GM12878 (cell line): ENCODE measurements at regions not wholly inside any gene's neighbourhood (a gene's known extent, or its start where the extent isn't known, plus 50 kb on each side); places are given as distances from the start of the nearest gene placed in this dataset.
A peak's percentile ranks its signal among the peaks of the same experiment; 100 is the strongest.

ENCODE experiments used
- CHD2 ChIP-seq: IDR thresholded peaks from 2 replicates; pipeline ENCODE4 v1.6.1; 2011; ENCODE audit warnings: low read depth, low read length, improper control_type of control experiment, borderline replicate concordance
- EED ChIP-seq: sonication (generic); IDR thresholded peaks from 2 replicates; pipeline ENCODE4 v1.6.1; 2016; ENCODE audit warnings: antibody characterized with exemption, low read depth
- EP300 ChIP-seq, 2 experiments: fragments of 150-350 bp in 1 of 2; IDR thresholded peaks; 2 replicates each; pipeline ENCODE4 v1.6.1; 2011 to 2012; ENCODE audit warnings: low read depth in 2 of 2, low read length in 2 of 2, borderline replicate concordance in 1 of 2, improper control_type of control experiment in 1 of 2, inconsistent platforms in 1 of 2; ENCODE audit not compliant: control insufficient read depth in 1 of 2
- FOS ChIP-seq: IDR thresholded peaks from 3 replicates; pipeline ENCODE4 v1.6.1; 2011; ENCODE audit warnings: borderline replicate concordance; ENCODE audit not compliant: insufficient read length; ENCODE audit errors: extremely low read depth
- GABPA ChIP-seq: IDR thresholded peaks from 2 replicates; pipeline ENCODE4 v1.6.1; 2014; ENCODE audit warnings: antibody characterized with exemption, low read depth, mild to moderate bottlenecking, inconsistent platforms
- IKZF1 ChIP-seq: fragments of 450-650 bp; conservative IDR thresholded peaks from 2 replicates; pipeline ENCODE4 v1.6.1; 2017; ENCODE audit warnings: antibody characterized with exemption, mild to moderate bottlenecking
- NR2F1 ChIP-seq: fragments of 450-650 bp; conservative IDR thresholded peaks from 2 replicates; pipeline ENCODE4 v1.6.1; 2017; ENCODE audit warnings: mild to moderate bottlenecking
- RAD51 ChIP-seq: fragments of 450-650 bp; IDR thresholded peaks from 2 replicates; pipeline ENCODE4 v1.6.1; 2016; ENCODE audit warnings: moderate library complexity, mild to moderate bottlenecking, inconsistent platforms
- TF ChIP-seq, protein P1 (sequence below): fragments of 450-650 bp; IDR thresholded peaks from 2 replicates; pipeline ENCODE4 v1.6.1; 2016; ENCODE audit warnings: mild to moderate bottlenecking
- TF ChIP-seq, protein P2 (sequence below): IDR thresholded peaks from 2 replicates; pipeline ENCODE4 v1.6.1; 2012; ENCODE audit warnings: mild to moderate bottlenecking, low read depth, low read length
- TF ChIP-seq, protein P3 (sequence below): fragments of 450-650 bp; IDR thresholded peaks from 2 replicates; pipeline ENCODE4 v1.6.1; 2017; ENCODE audit warnings: borderline replicate concordance
- TF ChIP-seq, protein P4 (sequence below): fragments of 450-650 bp; IDR thresholded peaks from 2 replicates; pipeline ENCODE4 v1.6.1; 2017; ENCODE audit warnings: low read depth, mild to moderate bottlenecking, moderate library complexity
- TF ChIP-seq, protein P5 (sequence below): fragments of 450-650 bp; IDR thresholded peaks from 2 replicates; pipeline ENCODE4 v1.6.1; 2017; ENCODE audit warnings: antibody characterized with exemption, mild to moderate bottlenecking, moderate library complexity

DNA sequence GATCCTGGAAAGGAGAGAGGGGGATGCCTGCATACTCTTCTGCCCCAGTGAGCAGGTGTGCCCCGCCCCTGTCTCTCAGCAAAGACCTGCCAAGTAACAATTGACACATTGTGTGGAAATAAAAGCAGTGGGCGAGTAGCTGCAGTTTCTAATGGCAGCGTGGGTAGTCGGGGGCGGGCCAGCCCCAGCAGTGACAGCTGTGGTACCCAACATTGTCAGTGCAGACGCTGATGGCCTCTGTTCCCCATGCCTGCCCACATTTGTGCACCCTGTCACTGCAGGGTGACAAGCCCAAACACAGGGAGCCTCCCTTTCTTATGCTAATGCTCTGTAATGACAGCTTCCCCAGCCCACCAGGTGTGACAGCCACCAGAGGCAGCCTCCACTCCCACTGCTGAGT is 491.7 kb downstream of the DHX35 start (continued):
- TF ChIP-seq NR2F1: no peak
- peak; percentile 3; the same call in 1 of the 2 replicates for TF ChIP-seq IKZF1
- TF ChIP-seq, protein P1, sequence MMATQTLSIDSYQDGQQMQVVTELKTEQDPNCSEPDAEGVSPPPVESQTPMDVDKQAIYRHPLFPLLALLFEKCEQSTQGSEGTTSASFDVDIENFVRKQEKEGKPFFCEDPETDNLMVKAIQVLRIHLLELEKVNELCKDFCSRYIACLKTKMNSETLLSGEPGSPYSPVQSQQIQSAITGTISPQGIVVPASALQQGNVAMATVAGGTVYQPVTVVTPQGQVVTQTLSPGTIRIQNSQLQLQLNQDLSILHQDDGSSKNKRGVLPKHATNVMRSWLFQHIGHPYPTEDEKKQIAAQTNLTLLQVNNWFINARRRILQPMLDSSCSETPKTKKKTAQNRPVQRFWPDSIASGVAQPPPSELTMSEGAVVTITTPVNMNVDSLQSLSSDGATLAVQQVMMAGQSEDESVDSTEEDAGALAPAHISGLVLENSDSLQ: 0 out of 2 replicates have a peak, but pooled peaks have one; percentile 19
- no peak for TF ChIP-seq EED
- no peak for TF ChIP-seq RAD51
- TF ChIP-seq, protein P2, sequence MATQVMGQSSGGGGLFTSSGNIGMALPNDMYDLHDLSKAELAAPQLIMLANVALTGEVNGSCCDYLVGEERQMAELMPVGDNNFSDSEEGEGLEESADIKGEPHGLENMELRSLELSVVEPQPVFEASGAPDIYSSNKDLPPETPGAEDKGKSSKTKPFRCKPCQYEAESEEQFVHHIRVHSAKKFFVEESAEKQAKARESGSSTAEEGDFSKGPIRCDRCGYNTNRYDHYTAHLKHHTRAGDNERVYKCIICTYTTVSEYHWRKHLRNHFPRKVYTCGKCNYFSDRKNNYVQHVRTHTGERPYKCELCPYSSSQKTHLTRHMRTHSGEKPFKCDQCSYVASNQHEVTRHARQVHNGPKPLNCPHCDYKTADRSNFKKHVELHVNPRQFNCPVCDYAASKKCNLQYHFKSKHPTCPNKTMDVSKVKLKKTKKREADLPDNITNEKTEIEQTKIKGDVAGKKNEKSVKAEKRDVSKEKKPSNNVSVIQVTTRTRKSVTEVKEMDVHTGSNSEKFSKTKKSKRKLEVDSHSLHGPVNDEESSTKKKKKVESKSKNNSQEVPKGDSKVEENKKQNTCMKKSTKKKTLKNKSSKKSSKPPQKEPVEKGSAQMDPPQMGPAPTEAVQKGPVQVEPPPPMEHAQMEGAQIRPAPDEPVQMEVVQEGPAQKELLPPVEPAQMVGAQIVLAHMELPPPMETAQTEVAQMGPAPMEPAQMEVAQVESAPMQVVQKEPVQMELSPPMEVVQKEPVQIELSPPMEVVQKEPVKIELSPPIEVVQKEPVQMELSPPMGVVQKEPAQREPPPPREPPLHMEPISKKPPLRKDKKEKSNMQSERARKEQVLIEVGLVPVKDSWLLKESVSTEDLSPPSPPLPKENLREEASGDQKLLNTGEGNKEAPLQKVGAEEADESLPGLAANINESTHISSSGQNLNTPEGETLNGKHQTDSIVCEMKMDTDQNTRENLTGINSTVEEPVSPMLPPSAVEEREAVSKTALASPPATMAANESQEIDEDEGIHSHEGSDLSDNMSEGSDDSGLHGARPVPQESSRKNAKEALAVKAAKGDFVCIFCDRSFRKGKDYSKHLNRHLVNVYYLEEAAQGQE: no peak
- no peak for TF ChIP-seq FOS
- TF ChIP-seq, protein P3, sequence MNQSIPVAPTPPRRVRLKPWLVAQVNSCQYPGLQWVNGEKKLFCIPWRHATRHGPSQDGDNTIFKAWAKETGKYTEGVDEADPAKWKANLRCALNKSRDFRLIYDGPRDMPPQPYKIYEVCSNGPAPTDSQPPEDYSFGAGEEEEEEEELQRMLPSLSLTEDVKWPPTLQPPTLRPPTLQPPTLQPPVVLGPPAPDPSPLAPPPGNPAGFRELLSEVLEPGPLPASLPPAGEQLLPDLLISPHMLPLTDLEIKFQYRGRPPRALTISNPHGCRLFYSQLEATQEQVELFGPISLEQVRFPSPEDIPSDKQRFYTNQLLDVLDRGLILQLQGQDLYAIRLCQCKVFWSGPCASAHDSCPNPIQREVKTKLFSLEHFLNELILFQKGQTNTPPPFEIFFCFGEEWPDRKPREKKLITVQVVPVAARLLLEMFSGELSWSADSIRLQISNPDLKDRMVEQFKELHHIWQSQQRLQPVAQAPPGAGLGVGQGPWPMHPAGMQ: no peak
- TF ChIP-seq, protein P4, sequence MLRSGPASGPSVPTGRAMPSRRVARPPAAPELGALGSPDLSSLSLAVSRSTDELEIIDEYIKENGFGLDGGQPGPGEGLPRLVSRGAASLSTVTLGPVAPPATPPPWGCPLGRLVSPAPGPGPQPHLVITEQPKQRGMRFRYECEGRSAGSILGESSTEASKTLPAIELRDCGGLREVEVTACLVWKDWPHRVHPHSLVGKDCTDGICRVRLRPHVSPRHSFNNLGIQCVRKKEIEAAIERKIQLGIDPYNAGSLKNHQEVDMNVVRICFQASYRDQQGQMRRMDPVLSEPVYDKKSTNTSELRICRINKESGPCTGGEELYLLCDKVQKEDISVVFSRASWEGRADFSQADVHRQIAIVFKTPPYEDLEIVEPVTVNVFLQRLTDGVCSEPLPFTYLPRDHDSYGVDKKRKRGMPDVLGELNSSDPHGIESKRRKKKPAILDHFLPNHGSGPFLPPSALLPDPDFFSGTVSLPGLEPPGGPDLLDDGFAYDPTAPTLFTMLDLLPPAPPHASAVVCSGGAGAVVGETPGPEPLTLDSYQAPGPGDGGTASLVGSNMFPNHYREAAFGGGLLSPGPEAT: no peak
- TF ChIP-seq, protein P5, sequence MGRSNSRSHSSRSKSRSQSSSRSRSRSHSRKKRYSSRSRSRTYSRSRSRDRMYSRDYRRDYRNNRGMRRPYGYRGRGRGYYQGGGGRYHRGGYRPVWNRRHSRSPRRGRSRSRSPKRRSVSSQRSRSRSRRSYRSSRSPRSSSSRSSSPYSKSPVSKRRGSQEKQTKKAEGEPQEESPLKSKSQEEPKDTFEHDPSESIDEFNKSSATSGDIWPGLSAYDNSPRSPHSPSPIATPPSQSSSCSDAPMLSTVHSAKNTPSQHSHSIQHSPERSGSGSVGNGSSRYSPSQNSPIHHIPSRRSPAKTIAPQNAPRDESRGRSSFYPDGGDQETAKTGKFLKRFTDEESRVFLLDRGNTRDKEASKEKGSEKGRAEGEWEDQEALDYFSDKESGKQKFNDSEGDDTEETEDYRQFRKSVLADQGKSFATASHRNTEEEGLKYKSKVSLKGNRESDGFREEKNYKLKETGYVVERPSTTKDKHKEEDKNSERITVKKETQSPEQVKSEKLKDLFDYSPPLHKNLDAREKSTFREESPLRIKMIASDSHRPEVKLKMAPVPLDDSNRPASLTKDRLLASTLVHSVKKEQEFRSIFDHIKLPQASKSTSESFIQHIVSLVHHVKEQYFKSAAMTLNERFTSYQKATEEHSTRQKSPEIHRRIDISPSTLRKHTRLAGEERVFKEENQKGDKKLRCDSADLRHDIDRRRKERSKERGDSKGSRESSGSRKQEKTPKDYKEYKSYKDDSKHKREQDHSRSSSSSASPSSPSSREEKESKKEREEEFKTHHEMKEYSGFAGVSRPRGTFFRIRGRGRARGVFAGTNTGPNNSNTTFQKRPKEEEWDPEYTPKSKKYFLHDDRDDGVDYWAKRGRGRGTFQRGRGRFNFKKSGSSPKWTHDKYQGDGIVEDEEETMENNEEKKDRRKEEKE: no peak
- TF ChIP-seq EP300 (IDR thresholded peaks at IDR 0.05; ENCODE audit: borderline replicate concordance in 1 of 2, control insufficient read depth in 1 of 2, low read depth in 2 of 2, low read length in 2 of 2): no peak
- TF ChIP-seq CHD2: no peak
- no peak for TF ChIP-seq GABPA
- TF ChIP-seq, all 136 proteins: peak for 4
